GM23338 (cell line): ENCODE measurements at regions not wholly inside any gene's neighbourhood (a gene's known extent, or its start where the extent isn't known, plus 50 kb on each side); places are given as distances from the start of the nearest gene placed in this dataset.
"Not testable (repeated sequence)": the region's sequence is repeated elsewhere in the genome, so short reads cannot be mapped to it uniquely, and the experiment has no call there.

ENCODE experiments used
- ATAC-seq: fragments of 200-7000 bp; cut with Tn5 transposase; 3 replicates; pipeline ENCODE4 v1.9.1; 2020
- DNase-seq: peaks from one replicate; pipeline ENCODE4 v3.0.0-alpha.2; 2015; ENCODE audit warnings: low spot score
- H2AFZ ChIP-seq: fragments of 200-600 bp; sonication (generic); 2 replicates; pipeline ENCODE4 v1.8.0; 2016; ENCODE audit warnings: antibody characterized with exemption, mild to moderate bottlenecking, moderate library complexity
- H3F3A ChIP-seq: fragments of 200-600 bp; sonication (generic); replicated peaks from 2 replicates; pipeline ENCODE4 v1.8.0; 2017; ENCODE audit warnings: antibody characterized with exemption, mixed run types, low read depth
- H3K27ac ChIP-seq: fragments of 200-600 bp; sonication (generic); 2 replicates; pipeline ENCODE4 v1.6.1; 2016; ENCODE audit warnings: low read depth
- H3K27me3 ChIP-seq: fragments of 200-600 bp; sonication (generic); 2 replicates; pipeline ENCODE4 v1.8.0; 2016; ENCODE audit warnings: mild to moderate bottlenecking, mixed run types, moderate library complexity; ENCODE audit not compliant: insufficient read depth
- H3K36me3 ChIP-seq: fragments of 200-600 bp; sonication (generic); 2 replicates; pipeline ENCODE4 v1.8.0; 2016; ENCODE audit warnings: mild to moderate bottlenecking; ENCODE audit not compliant: insufficient read depth
- H3K4me1 ChIP-seq: fragments of 200-600 bp; sonication (generic); 2 replicates; pipeline ENCODE4 v1.8.0; 2016; ENCODE audit warnings: mild to moderate bottlenecking, moderate library complexity; ENCODE audit not compliant: insufficient read depth
- H3K4me2 ChIP-seq: fragments of 200-600 bp; sonication (generic); 2 replicates; pipeline ENCODE4 v1.7.1; 2017; ENCODE audit warnings: mixed run types
- H3K4me3 ChIP-seq: fragments of 200-600 bp; sonication (generic); 2 replicates; pipeline ENCODE4 v1.6.1; 2016; ENCODE audit warnings: mixed run types
- H3K79me2 ChIP-seq: fragments of 200-600 bp; sonication (generic); replicated peaks from 2 replicates; pipeline ENCODE4 v1.8.0; 2017; ENCODE audit warnings: mild to moderate bottlenecking; ENCODE audit not compliant: insufficient read depth
- H3K9me2 ChIP-seq: fragments of 200-600 bp; sonication (generic); 2 replicates; pipeline ENCODE4 v1.8.0; 2017; ENCODE audit not compliant: insufficient read depth
- H4K20me1 ChIP-seq: fragments of 200-600 bp; sonication (generic); replicated peaks from 2 replicates; pipeline ENCODE4 v1.8.0; 2017; ENCODE audit warnings: mild to moderate bottlenecking; ENCODE audit not compliant: insufficient read depth
- H3K27ac Mint-ChIP-seq: 2 replicates; pipeline ENCODE4 v1.8.0; 2020; ENCODE audit warnings: inconsistent platforms, mild to moderate bottlenecking, moderate library complexity, mixed read lengths
- H3K27me3 Mint-ChIP-seq: 3 replicates; pipeline ENCODE4 v1.8.0; 2022; ENCODE audit warnings: low read depth, mild to moderate bottlenecking, moderate library complexity, mixed read lengths, inconsistent platforms; ENCODE audit not compliant: insufficient read depth, poor library complexity
- H3K36me3 Mint-ChIP-seq: 3 replicates; pipeline ENCODE4 v1.8.0; 2021; ENCODE audit warnings: low read depth, mild to moderate bottlenecking, inconsistent platforms, moderate library complexity, mixed read lengths
- H3K4me1 Mint-ChIP-seq: 3 replicates; pipeline ENCODE4 v1.8.0; 2020; ENCODE audit warnings: mild to moderate bottlenecking, inconsistent platforms, mixed read lengths
- H3K4me3 Mint-ChIP-seq: 3 replicates; pipeline ENCODE4 v1.8.0; 2021; ENCODE audit warnings: moderate library complexity, mild to moderate bottlenecking, inconsistent platforms, mixed read lengths
- H3K9me3 Mint-ChIP-seq: 3 replicates; pipeline ENCODE4 v1.8.0; 2020; ENCODE audit warnings: moderate library complexity, mild to moderate bottlenecking, inconsistent platforms, mixed read lengths

GRCh38 chr5:176018598-176018997 lies 50.5 kb upstream of the THOC3 start:
- H4K20me1 ChIP-seq, H3K4me1 ChIP-seq, H3F3A ChIP-seq, H3K4me2 ChIP-seq, H3K4me3 Mint-ChIP-seq, H3K27ac Mint-ChIP-seq, H3K27me3 Mint-ChIP-seq, DNase-seq, H3K9me3 Mint-ChIP-seq, H2AFZ ChIP-seq, H3K9me2 ChIP-seq, H3K79me2 ChIP-seq, H3K4me1 Mint-ChIP-seq, ATAC-seq, H3K36me3 Mint-ChIP-seq, H3K27ac ChIP-seq, H3K27me3 ChIP-seq, H3K36me3 ChIP-seq, H3K4me3 ChIP-seq: not testable (repeated sequence)

DNA sequence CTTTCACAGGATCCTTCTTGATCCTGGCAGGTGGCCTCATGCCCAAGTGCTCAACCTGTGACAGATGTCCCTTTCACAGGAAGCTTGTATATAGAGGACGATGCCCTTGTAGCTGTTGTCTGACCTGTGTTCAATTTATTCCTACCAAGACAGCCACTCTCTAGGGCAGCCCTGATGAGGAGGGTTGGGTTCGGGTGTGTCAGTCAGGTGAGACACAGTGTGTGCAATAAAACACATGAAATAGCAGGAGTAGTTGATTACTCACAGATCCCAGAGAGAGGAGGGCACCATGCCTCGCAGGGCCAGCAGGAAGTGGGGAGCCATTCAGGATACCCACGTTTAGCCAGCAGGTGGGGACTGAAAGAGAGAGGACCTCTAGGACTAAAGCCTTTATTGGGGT lies 52.7 kb upstream of the THOC3 start:
- not testable (repeated sequence) for H3K27ac ChIP-seq, ATAC-seq, H3F3A ChIP-seq, H3K79me2 ChIP-seq, H3K36me3 ChIP-seq, H3K9me3 Mint-ChIP-seq, H3K27ac Mint-ChIP-seq, H3K4me1 ChIP-seq, H4K20me1 ChIP-seq, DNase-seq, H3K9me2 ChIP-seq, H3K27me3 Mint-ChIP-seq, H3K36me3 Mint-ChIP-seq, H3K4me3 ChIP-seq, H3K4me1 Mint-ChIP-seq, H3K4me3 Mint-ChIP-seq, H3K27me3 ChIP-seq, H2AFZ ChIP-seq, H3K4me2 ChIP-seq

DNA sequence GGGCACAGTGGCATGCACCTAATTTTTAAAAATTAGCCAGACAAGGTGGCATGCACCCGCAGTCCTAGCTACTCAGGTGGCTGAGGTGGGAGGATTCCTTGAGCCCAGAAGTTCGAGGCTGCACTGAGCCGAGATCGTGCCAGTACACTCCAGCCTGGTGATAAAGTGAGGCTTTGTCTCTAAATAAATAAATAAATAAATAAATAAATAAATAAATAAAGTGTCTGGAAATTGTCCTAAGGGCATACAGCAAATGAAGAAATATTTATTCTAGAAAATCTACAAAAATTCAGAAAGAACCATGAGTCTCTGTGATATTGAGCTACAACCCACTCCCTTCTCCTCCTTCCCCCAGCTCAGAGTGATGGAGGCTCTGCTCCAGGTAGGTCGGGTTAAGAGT lies 55.4 kb upstream of the THOC3 start:
- H3K4me1 Mint-ChIP-seq, H3K4me1 ChIP-seq, H3K4me2 ChIP-seq, DNase-seq, H3K27ac Mint-ChIP-seq, H3K27ac ChIP-seq, H3K4me3 Mint-ChIP-seq, H4K20me1 ChIP-seq, H3K9me3 Mint-ChIP-seq, H3K9me2 ChIP-seq, H3K27me3 ChIP-seq, H3K27me3 Mint-ChIP-seq, ATAC-seq, H3K36me3 ChIP-seq, H3F3A ChIP-seq, H3K79me2 ChIP-seq, H2AFZ ChIP-seq, H3K4me3 ChIP-seq, H3K36me3 Mint-ChIP-seq: not testable (repeated sequence)

DNA sequence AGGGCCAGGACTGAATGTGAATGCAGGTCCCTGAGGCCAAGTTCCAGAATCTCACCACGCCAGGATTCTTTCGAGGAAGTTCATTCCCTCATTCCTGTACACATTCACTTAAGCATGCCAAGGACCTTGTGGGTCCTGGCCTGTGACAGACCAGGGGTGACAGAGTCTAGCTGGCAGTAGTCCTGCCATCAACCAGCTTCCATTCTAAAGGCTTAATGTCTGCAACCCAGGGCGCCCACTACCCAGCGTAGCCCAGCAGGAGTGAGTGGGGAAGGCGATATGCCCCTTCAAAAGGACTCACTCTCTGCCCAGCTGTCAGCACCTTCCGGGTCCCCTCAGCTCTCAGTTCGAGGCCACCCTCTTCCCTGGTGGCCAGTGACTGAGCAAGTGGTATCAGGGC lies 61.3 kb upstream of the THOC3 start:
- not testable (repeated sequence) for DNase-seq, H3K27ac Mint-ChIP-seq, H2AFZ ChIP-seq, ATAC-seq, H3K27ac ChIP-seq, H3K4me1 Mint-ChIP-seq, H3K4me3 Mint-ChIP-seq, H3F3A ChIP-seq, H3K9me3 Mint-ChIP-seq, H3K4me3 ChIP-seq, H4K20me1 ChIP-seq, H3K36me3 Mint-ChIP-seq, H3K4me1 ChIP-seq, H3K79me2 ChIP-seq, H3K9me2 ChIP-seq, H3K4me2 ChIP-seq, H3K36me3 ChIP-seq, H3K27me3 Mint-ChIP-seq, H3K27me3 ChIP-seq

GRCh38 chr5:176030361-176031117 lies 62.4 kb upstream of the THOC3 start:
- not testable (repeated sequence) for H3K36me3 Mint-ChIP-seq, H3K4me3 Mint-ChIP-seq, H3K4me1 Mint-ChIP-seq, H3K9me3 Mint-ChIP-seq, H3K27ac ChIP-seq, H3K79me2 ChIP-seq, H3K27ac Mint-ChIP-seq, DNase-seq, H3K4me2 ChIP-seq, H3K36me3 ChIP-seq, H4K20me1 ChIP-seq, H3F3A ChIP-seq, H3K27me3 ChIP-seq, H2AFZ ChIP-seq, H3K4me3 ChIP-seq, H3K9me2 ChIP-seq, H3K4me1 ChIP-seq, H3K27me3 Mint-ChIP-seq, ATAC-seq

GRCh38 chr5:176031118-176031510 lies 63.0 kb upstream of the THOC3 start:
- not testable (repeated sequence) for H2AFZ ChIP-seq, H3K36me3 ChIP-seq, H3K79me2 ChIP-seq, H3K4me1 ChIP-seq, H3K4me3 ChIP-seq, H3K27me3 Mint-ChIP-seq, H3K4me3 Mint-ChIP-seq, H3K36me3 Mint-ChIP-seq, H4K20me1 ChIP-seq, H3K27ac Mint-ChIP-seq, H3K9me2 ChIP-seq, H3F3A ChIP-seq, ATAC-seq, H3K27me3 ChIP-seq, H3K27ac ChIP-seq, H3K9me3 Mint-ChIP-seq, H3K4me1 Mint-ChIP-seq, DNase-seq, H3K4me2 ChIP-seq

DNA sequence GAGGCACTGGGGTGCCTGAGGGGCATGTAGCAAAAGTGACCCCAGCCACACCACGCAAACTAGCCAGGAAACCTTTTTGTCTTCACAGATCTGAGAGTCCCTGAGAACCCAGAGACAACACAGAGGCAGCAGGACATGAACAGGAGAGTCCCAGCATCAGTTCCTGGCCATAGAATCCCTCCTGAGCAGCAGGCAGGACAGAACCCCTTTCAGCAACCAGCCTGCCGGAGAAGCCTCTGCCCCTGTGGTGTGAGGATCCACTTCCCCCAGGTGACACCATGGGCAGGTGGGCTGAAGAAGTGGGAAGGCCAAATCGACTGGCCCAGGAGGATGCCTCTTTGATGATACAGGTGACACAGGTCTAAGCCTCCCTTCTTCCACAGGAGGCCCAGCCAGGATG lies 65.1 kb upstream of the THOC3 start:
- H3K9me3 Mint-ChIP-seq, H3K36me3 Mint-ChIP-seq, H3K27ac ChIP-seq, H3K27me3 Mint-ChIP-seq, DNase-seq, ATAC-seq, H3K27ac Mint-ChIP-seq, H3K4me1 Mint-ChIP-seq, H3K79me2 ChIP-seq, H3K4me3 ChIP-seq, H3K4me2 ChIP-seq, H3K4me1 ChIP-seq, H3K27me3 ChIP-seq, H3K9me2 ChIP-seq, H4K20me1 ChIP-seq, H3K36me3 ChIP-seq, H3K4me3 Mint-ChIP-seq, H2AFZ ChIP-seq, H3F3A ChIP-seq: not testable (repeated sequence)
